Esophagus squamous epithelium (tissue), 4 donors: ENCODE measurements at regions not wholly inside any gene's neighbourhood (a gene's known extent, or its start where the extent isn't known, plus 50 kb on each side); places are given as distances from the start of the nearest gene placed in this dataset.

ENCODE experiments used
- POLR2A ChIP-seq, 4 donors: fragments of 450-650 bp; IDR thresholded peaks; one replicate each; pipeline ENCODE4 v1.6.1; 2017; ENCODE audit warnings: antibody characterized with exemption in 4 of 4, mild to moderate bottlenecking in 4 of 4, moderate library complexity in 3 of 4
- TF ChIP-seq, protein P1 (sequence below), 6 experiments: fragments of 450-650 bp in 4 of 6; fragments of 200-600 bp in 2 of 6; sonication (generic) in 2 of 6; IDR thresholded peaks; one replicate each; pipeline ENCODE4 v1.5.1; 2016 to 2019; ENCODE audit warnings: antibody characterized with exemption in 6 of 6, mild to moderate bottlenecking in 4 of 6, moderate library complexity in 4 of 6

DNA sequence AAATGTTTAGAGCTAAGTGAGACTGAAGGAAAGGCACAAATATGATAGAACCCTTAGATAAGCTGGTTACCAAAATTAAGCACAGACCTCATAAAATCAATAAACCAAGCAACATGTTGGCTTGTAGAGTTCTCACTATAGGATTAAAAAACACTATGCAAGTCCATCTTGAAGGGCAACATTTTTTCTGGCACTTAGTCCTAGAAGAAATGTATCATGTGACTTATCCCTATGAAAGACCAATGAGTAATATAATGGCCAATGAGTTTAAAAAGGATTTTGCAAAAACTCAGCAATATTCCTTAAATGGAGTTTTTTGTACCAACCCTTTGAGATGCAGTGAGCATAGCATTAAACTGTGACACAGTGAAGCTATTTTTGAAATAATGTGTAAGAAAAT is 216.3 kb upstream of the ADRA1B start:
- TF ChIP-seq POLR2A (IDR thresholded peaks at IDR 0.05) = no peak
- TF ChIP-seq, protein P1, sequence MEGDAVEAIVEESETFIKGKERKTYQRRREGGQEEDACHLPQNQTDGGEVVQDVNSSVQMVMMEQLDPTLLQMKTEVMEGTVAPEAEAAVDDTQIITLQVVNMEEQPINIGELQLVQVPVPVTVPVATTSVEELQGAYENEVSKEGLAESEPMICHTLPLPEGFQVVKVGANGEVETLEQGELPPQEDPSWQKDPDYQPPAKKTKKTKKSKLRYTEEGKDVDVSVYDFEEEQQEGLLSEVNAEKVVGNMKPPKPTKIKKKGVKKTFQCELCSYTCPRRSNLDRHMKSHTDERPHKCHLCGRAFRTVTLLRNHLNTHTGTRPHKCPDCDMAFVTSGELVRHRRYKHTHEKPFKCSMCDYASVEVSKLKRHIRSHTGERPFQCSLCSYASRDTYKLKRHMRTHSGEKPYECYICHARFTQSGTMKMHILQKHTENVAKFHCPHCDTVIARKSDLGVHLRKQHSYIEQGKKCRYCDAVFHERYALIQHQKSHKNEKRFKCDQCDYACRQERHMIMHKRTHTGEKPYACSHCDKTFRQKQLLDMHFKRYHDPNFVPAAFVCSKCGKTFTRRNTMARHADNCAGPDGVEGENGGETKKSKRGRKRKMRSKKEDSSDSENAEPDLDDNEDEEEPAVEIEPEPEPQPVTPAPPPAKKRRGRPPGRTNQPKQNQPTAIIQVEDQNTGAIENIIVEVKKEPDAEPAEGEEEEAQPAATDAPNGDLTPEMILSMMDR (IDR thresholded peaks at IDR 0.05) = no peak
